IMR-90 (cell line): ENCODE measurements at regions not wholly inside any gene's neighbourhood (a gene's known extent, or its start where the extent isn't known, plus 50 kb on each side); places are given as distances from the start of the nearest gene placed in this dataset.

Source experiments
- BHLHE40 ChIP-seq: fragments of 150-350 bp; IDR thresholded peaks from 2 replicates; pipeline ENCODE4 v1.6.1; 2016; ENCODE audit warnings: mild to moderate bottlenecking, low read depth, low read length
- CHD1 ChIP-seq: IDR thresholded peaks from 2 replicates; pipeline ENCODE4 v1.6.1; 2012; ENCODE audit warnings: low read depth, low read length, improper control_type of control experiment
- MAFK ChIP-seq: IDR thresholded peaks from 2 replicates; pipeline ENCODE4 v1.6.1; 2012; ENCODE audit warnings: low read depth, low read length, improper control_type of control experiment
- MAZ ChIP-seq: IDR thresholded peaks from 2 replicates; pipeline ENCODE4 v1.6.1; 2012; ENCODE audit warnings: low read depth, mild to moderate bottlenecking, low read length, improper control_type of control experiment, moderate library complexity, borderline replicate concordance
- MXI1 ChIP-seq: IDR thresholded peaks from 2 replicates; pipeline ENCODE4 v1.6.1; 2012; ENCODE audit warnings: low read depth, mild to moderate bottlenecking, low read length, moderate library complexity, borderline replicate concordance
- POLR2A ChIP-seq: IDR thresholded peaks from 2 replicates; pipeline ENCODE4 v1.6.1; 2012; ENCODE audit warnings: mild to moderate bottlenecking, low read depth, low read length
- RAD21 ChIP-seq: IDR thresholded peaks from 2 replicates; pipeline ENCODE4 v1.6.1; 2012; ENCODE audit warnings: low read length, improper control_type of control experiment
- RCOR1 ChIP-seq: IDR thresholded peaks from 2 replicates; pipeline ENCODE4 v1.6.1; 2012; ENCODE audit warnings: mild to moderate bottlenecking, low read length, improper control_type of control experiment; ENCODE audit not compliant: insufficient replicate concordance
- RFX5 ChIP-seq: IDR thresholded peaks from 2 replicates; pipeline ENCODE4 v1.8.0; 2012; ENCODE audit warnings: low read depth, mild to moderate bottlenecking, low read length, moderate library complexity
- SMC3 ChIP-seq: fragments of 150-350 bp; IDR thresholded peaks from 2 replicates; pipeline ENCODE4 v1.6.1; 2016; ENCODE audit warnings: low read depth, mild to moderate bottlenecking, antibody characterized with exemption, low read length, moderate library complexity
- TF ChIP-seq, protein P1 (sequence below): conservative IDR thresholded peaks from 2 replicates; pipeline ENCODE4 v1.5.1; 2012; ENCODE audit warnings: mild to moderate bottlenecking, low read depth, low read length, improper control_type of control experiment
- TF ChIP-seq, protein P2 (sequence below): fragments of 150-350 bp; IDR thresholded peaks from 2 replicates; pipeline ENCODE4 v1.6.1; 2016; ENCODE audit warnings: low read depth, mild to moderate bottlenecking, low read length, moderate library complexity, borderline replicate concordance
- TF ChIP-seq, protein P3 (sequence below): fragments of 150-350 bp; IDR thresholded peaks from 2 replicates; pipeline ENCODE4 v1.6.1; 2017; ENCODE audit warnings: mild to moderate bottlenecking, antibody characterized with exemption, low read length, low read depth

DNA sequence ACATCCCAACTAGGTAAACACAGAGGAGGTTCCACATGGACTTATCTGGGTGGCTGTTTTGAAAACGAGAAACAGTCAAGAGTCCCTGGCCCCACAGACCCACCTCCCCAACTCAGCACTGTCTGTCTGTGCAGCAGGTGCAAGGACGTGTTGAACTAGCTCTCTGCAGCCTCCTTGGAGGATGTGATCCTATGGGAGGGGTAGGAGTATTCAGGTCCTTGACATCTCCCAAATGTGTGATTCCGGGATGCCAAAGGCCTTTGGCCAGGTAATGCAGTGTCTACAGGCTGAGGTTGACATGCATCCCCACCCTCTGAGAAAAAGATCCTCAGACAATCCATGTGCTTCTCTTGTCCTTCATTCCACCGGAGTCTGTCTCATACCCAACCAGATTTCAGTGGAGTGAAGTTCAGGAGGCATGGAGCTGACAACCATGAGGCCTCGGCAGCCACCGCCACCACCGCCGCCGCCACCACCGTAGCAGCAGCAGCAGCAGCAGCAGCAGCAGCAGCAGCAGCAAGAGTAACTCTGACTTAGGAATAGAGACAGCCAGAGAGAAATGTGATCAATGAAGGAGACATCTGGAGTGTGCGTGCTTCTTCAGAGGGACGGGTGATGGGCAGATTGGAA is 151.6 kb upstream of the CAMK1G start:
- TF ChIP-seq SMC3 (no peak), MAZ (no peak), RFX5 (no peak), POLR2A (no peak), MAFK (no peak), CHD1 (no peak), BHLHE40 (no peak), MXI1 (no peak), RAD21 (no peak), RCOR1 (no peak)
- TF ChIP-seq, protein P1, sequence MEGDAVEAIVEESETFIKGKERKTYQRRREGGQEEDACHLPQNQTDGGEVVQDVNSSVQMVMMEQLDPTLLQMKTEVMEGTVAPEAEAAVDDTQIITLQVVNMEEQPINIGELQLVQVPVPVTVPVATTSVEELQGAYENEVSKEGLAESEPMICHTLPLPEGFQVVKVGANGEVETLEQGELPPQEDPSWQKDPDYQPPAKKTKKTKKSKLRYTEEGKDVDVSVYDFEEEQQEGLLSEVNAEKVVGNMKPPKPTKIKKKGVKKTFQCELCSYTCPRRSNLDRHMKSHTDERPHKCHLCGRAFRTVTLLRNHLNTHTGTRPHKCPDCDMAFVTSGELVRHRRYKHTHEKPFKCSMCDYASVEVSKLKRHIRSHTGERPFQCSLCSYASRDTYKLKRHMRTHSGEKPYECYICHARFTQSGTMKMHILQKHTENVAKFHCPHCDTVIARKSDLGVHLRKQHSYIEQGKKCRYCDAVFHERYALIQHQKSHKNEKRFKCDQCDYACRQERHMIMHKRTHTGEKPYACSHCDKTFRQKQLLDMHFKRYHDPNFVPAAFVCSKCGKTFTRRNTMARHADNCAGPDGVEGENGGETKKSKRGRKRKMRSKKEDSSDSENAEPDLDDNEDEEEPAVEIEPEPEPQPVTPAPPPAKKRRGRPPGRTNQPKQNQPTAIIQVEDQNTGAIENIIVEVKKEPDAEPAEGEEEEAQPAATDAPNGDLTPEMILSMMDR: no peak
- TF ChIP-seq, protein P2, sequence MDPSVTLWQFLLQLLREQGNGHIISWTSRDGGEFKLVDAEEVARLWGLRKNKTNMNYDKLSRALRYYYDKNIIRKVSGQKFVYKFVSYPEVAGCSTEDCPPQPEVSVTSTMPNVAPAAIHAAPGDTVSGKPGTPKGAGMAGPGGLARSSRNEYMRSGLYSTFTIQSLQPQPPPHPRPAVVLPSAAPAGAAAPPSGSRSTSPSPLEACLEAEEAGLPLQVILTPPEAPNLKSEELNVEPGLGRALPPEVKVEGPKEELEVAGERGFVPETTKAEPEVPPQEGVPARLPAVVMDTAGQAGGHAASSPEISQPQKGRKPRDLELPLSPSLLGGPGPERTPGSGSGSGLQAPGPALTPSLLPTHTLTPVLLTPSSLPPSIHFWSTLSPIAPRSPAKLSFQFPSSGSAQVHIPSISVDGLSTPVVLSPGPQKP: no peak
- TF ChIP-seq, protein P3, sequence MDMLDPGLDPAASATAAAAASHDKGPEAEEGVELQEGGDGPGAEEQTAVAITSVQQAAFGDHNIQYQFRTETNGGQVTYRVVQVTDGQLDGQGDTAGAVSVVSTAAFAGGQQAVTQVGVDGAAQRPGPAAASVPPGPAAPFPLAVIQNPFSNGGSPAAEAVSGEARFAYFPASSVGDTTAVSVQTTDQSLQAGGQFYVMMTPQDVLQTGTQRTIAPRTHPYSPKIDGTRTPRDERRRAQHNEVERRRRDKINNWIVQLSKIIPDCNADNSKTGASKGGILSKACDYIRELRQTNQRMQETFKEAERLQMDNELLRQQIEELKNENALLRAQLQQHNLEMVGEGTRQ: no peak
